PC-9 (cell line): ENCODE measurements at regions not wholly inside any gene's neighbourhood (a gene's known extent, or its start where the extent isn't known, plus 50 kb on each side); places are given as distances from the start of the nearest gene placed in this dataset.

Experiments
- BruUV-seq: library from RNA; stranded (reverse); fragments of 400-500 nt; replicated peaks from 2 replicates; lab custom pipeline; 2021; lab: Mats Ljungman, UMichigan
- CTCF ChIA-PET: fragments of 300-600 bp; sonication (Branson Sonifier 250); formaldehyde crosslinking; loops from one replicate; lab custom pipeline; 2022; ENCODE audit warnings: antibody characterized with exemption; lab: Charles Lee
- POLR2A ChIA-PET: fragments of 300-600 bp; sonication (Branson Sonifier 250); formaldehyde crosslinking; loops from one replicate; lab custom pipeline; 2022; ENCODE audit warnings: antibody characterized with exemption; ENCODE audit not compliant: unreplicated experiment; lab: Charles Lee
- DNase-seq, 2 experiments: peaks; one replicate each; pipeline versions ENCODE4 v3.0.0 to v3.0.0-alpha.2; 2015 to 2022; ENCODE audit warnings: mixed read lengths in 1 of 2
- H2AFZ ChIP-seq: fragments of 200-600 bp; sonication (generic); 2 replicates; pipeline ENCODE4 v1.8.1; 2017; ENCODE audit warnings: antibody characterized with exemption
- H3F3A ChIP-seq: fragments of 200-600 bp; sonication (generic); 2 replicates; pipeline ENCODE4 v1.8.1; 2017; ENCODE audit warnings: antibody characterized with exemption, mild to moderate bottlenecking, low read depth; ENCODE audit not compliant: insufficient read depth
- H3K27ac ChIP-seq: fragments of 200-600 bp; sonication (generic); 2 replicates; pipeline ENCODE4 v1.6.1; 2016; ENCODE audit warnings: mixed run types
- H3K27me3 ChIP-seq: fragments of 200-600 bp; sonication (generic); 2 replicates; pipeline ENCODE4 v1.6.1; 2016; ENCODE audit warnings: low read depth, mixed run types; ENCODE audit not compliant: insufficient read depth
- H3K36me3 ChIP-seq: fragments of 200-600 bp; sonication (generic); 2 replicates; pipeline ENCODE4 v1.6.1; 2016; ENCODE audit warnings: low read depth, mixed run types
- H3K4me1 ChIP-seq: fragments of 200-600 bp; sonication (generic); replicated peaks from 2 replicates; pipeline ENCODE4 v1.6.1; 2016; ENCODE audit warnings: mixed run types; ENCODE audit not compliant: insufficient read depth
- H3K4me2 ChIP-seq: fragments of 200-600 bp; sonication (generic); 2 replicates; pipeline ENCODE4 v1.6.1; 2017; ENCODE audit warnings: mixed run types
- H3K4me3 ChIP-seq: fragments of 200-600 bp; sonication (generic); 2 replicates; pipeline ENCODE4 v1.6.1; 2016; ENCODE audit warnings: mixed run types
- H3K79me2 ChIP-seq: fragments of 200-600 bp; sonication (generic); 2 replicates; pipeline ENCODE4 v1.6.1; 2017; ENCODE audit warnings: low read depth, mixed run types
- H3K9me2 ChIP-seq: fragments of 200-600 bp; sonication (generic); 2 replicates; pipeline ENCODE4 v1.8.1; 2017; ENCODE audit warnings: mild to moderate bottlenecking; ENCODE audit not compliant: insufficient read depth
- H3K9me3 ChIP-seq: fragments of 200-600 bp; sonication (generic); 2 replicates; pipeline ENCODE4 v1.8.1; 2016; ENCODE audit warnings: low read depth; ENCODE audit not compliant: insufficient read depth
- H4K20me1 ChIP-seq: fragments of 200-600 bp; sonication (generic); 2 replicates; pipeline ENCODE4 v1.8.1; 2017; ENCODE audit not compliant: insufficient read depth
- CTCF ChIP-seq: fragments of 200-600 bp; sonication (generic); conservative IDR thresholded peaks from 2 replicates; pipeline ENCODE4 v1.6.1; 2017; ENCODE audit warnings: mixed run types, antibody characterized with exemption, mild to moderate bottlenecking, moderate library complexity
- EZH2 ChIP-seq: fragments of 200-600 bp; sonication (generic); IDR thresholded peaks from 2 replicates; pipeline ENCODE4 v1.8.0; 2017; ENCODE audit warnings: antibody characterized with exemption, low read depth
- intact Hi-C: fragments of 100-400 bp; cut with micrococcal nuclease; formaldehyde crosslinking; loops from one replicate; pipeline ENCODE4 v1.10.0; 2022; ENCODE audit not compliant: unreplicated experiment

- Histone ChIP-seq H3K4me1 (peaks cover 24% of the 10 kb centered on the region), H3K27me3 (no peaks in the 10 kb centered on the region), H3F3A (peaks cover 19% of the 10 kb centered on the region), H3K36me3 (no peaks in the 10 kb centered on the region), H3K4me3 (no peak overlapping the region), H3K4me2 (no peak overlapping the region), H3K27ac (no peak overlapping the region), H2AFZ (no peak overlapping the region), H3K9me3 (no peaks in the 10 kb centered on the region), H3K9me2 (no peaks in the 10 kb centered on the region), H4K20me1 (no peaks in the 10 kb centered on the region), H3K79me2 (no peaks in the 10 kb centered on the region)
- no TSS peak for BruUV-seq
- ChIA-PET CTCF (no interaction called here), POLR2A (no interaction called here)
- DNase-seq: no peak
- intact Hi-C loops: no loop called here
- TF ChIP-seq CTCF (no peak), EZH2 (no peak)
Observed at GRCh38 chrX:13112499-13112898, 68.1 kb upstream of the FAM9C start.

GRCh38 chrX:13110433-13111324 is 66.3 kb upstream of the FAM9C start:
- ChIA-PET CTCF (interaction anchor here (0.6 kb wide), 1 partner anchor 11 kb away, joined by 3 read pairs; no protein-coding TSS in a partner anchor), POLR2A (interaction anchor here (0.5 to 0.6 kb wide), 3 partner anchors 102 to 1126 kb away, joined by 4 to 16 read pairs (median 11); no protein-coding TSS in a partner anchor)
- Histone ChIP-seq H3K36me3 (no peaks in the 10 kb centered on the region), H3K4me1 (peaks cover 24% of the 10 kb centered on the region), H4K20me1 (no peaks in the 10 kb centered on the region), H3K4me2 (peak overlapping the region; percentile 55), H3K9me2 (no peaks in the 10 kb centered on the region), H3K27ac (peak overlapping the region; percentile 91), H2AFZ (no peak overlapping the region), H3F3A (peaks cover 19% of the 10 kb centered on the region), H3K79me2 (no peaks in the 10 kb centered on the region), H3K27me3 (no peaks in the 10 kb centered on the region), H3K4me3 (0 out of 2 replicates have a peak overlapping the region, but pooled peaks have one; percentile 24), H3K9me3 (no peaks in the 10 kb centered on the region)
- peak; percentile 40 to 83 for DNase-seq
- no peak for TF ChIP-seq CTCF
- no peak for TF ChIP-seq EZH2
- intact Hi-C loops: loop anchor here (1.0 kb wide), 1 partner anchor 51 kb away; no protein-coding TSS in a partner anchor
- TSS peak; percentile 63 for BruUV-seq

- Histone ChIP-seq H3K27ac (peak overlapping the region; percentile 91), H4K20me1 (no peaks in the 10 kb centered on the region), H3K27me3 (no peaks in the 10 kb centered on the region), H3K79me2 (no peaks in the 10 kb centered on the region), H2AFZ (no peak overlapping the region), H3K36me3 (no peaks in the 10 kb centered on the region), H3F3A (peaks cover 19% of the 10 kb centered on the region), H3K9me2 (no peaks in the 10 kb centered on the region), H3K4me1 (peaks cover 24% of the 10 kb centered on the region), H3K4me3 (no peak overlapping the region), H3K9me3 (no peaks in the 10 kb centered on the region), H3K4me2 (peak overlapping the region; percentile 55)
- intact Hi-C loops: loop anchor here (1.0 kb wide), 1 partner anchor 51 kb away; no protein-coding TSS in a partner anchor
- no peak for DNase-seq
- TF ChIP-seq EZH2 (no peak), CTCF (no peak)
- CTCF ChIA-PET: no interaction called here
- BruUV-seq: no TSS peak
- POLR2A ChIA-PET: no interaction called here
Observed at GRCh38 chrX:13109817-13110216, 65.4 kb upstream of the FAM9C start.
